Heart left ventricle (tissue), 13 donors: ENCODE measurements at regions not wholly inside any gene's neighbourhood (a gene's known extent, or its start where the extent isn't known, plus 50 kb on each side); places are given as distances from the start of the nearest gene placed in this dataset.
"Not testable (repeated sequence)": the region's sequence is repeated elsewhere in the genome, so short reads cannot be mapped to it uniquely, and the experiment has no call there.

Experiments
- POLR2A ChIP-seq, 2 donors: fragments of 450-650 bp; IDR thresholded peaks; one replicate each; pipeline ENCODE4 v1.6.1; 2017; ENCODE audit warnings: antibody characterized with exemption in 2 of 2, mild to moderate bottlenecking in 2 of 2, moderate library complexity in 2 of 2
- TF ChIP-seq, protein P1 (sequence below), 12 donors: fragments of 200-600 bp; sonication (generic) in 4 of 12; IDR thresholded peaks; one replicate each; pipeline versions ENCODE4 v1.5.0 to v1.8.0; 2018 to 2022; ENCODE audit warnings: antibody characterized with exemption in 12 of 12, mild to moderate bottlenecking in 5 of 12
- donor health status: ischemic (EF 13 %, LVEDD 7.1; RV severe dilation, severe dysfunction).
- donor health status: DM: no; HTN: yes; CAD: no.
- donor health status: DM: no; HTN: no; CAD: no.
- donor health status: ischemic (EF 25% LVEDD 6.9; RV normal size, moderate dysfunction).
- donor health status: ischemic (EF 25% LVEDD 5.7; RV mildly dilated, moderate dysfunction).
- donor health status: ischemic (EF 35%, LVEDD 5.7; RV mildly dilated, moderate dysfunction).
- donor health status: nonischemic (EF 11% LVEDD 7.7; RV severe dilation, severe dysfunction).
- donor health status: DM: yes; HTN: yes; CAD: no.
- donor health status: PGD.
- donor health status: ischemic (EF 29% LVEDD 5.4; RV normal size, mild dysfunction).
- donor health status: nonischemic (EF 23%, LVEDD 6.1; RV moderate dilation, normal function).

DNA sequence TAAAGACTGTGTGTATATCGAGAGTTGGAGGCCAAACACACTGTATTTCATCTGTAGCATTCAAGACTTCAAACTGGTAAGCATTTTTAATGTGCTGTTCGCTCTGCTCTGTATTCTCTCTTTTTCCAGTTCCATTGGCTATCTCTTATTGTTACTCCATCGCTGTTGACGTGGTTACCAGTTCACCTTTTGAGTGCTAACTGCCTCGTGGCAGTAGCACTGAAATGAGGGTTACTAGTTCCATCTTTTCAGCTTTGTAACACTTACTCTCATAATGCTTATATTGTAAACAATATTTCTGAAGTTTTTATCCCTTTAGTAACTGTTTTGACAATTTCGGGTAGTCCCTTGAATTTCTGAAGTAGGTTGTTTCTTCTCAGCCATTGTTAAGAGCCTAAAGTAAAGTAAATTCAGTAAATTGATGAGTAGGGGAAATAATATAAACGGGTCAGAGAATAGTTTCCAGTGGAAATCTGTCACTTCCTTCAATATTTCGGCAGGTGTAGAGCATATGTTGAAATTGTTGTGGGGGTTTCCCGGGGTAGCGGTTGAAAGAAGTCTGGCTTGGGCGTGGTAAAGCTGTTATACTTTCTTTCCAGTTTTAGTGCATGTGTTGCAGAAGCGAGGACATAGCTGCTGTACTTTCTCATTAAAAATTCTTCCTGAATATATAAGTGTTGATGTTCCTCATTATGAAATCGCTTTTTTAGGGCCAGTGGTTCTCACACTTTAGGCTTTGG, 175.7 kb upstream of the GOLGA6L22 start:
- TF ChIP-seq POLR2A (IDR thresholded peaks at IDR 0.05) = not testable (repeated sequence)
- TF ChIP-seq, protein P1, sequence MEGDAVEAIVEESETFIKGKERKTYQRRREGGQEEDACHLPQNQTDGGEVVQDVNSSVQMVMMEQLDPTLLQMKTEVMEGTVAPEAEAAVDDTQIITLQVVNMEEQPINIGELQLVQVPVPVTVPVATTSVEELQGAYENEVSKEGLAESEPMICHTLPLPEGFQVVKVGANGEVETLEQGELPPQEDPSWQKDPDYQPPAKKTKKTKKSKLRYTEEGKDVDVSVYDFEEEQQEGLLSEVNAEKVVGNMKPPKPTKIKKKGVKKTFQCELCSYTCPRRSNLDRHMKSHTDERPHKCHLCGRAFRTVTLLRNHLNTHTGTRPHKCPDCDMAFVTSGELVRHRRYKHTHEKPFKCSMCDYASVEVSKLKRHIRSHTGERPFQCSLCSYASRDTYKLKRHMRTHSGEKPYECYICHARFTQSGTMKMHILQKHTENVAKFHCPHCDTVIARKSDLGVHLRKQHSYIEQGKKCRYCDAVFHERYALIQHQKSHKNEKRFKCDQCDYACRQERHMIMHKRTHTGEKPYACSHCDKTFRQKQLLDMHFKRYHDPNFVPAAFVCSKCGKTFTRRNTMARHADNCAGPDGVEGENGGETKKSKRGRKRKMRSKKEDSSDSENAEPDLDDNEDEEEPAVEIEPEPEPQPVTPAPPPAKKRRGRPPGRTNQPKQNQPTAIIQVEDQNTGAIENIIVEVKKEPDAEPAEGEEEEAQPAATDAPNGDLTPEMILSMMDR (IDR thresholded peaks at IDR 0.05) = not testable (repeated sequence)
